GM12878 (cell line): ENCODE measurements at regions not wholly inside any gene's neighbourhood (a gene's known extent, or its start where the extent isn't known, plus 50 kb on each side); places are given as distances from the start of the nearest gene placed in this dataset.

Experiments used
- ATAC-seq: fragments of 200-7000 bp; cut with Tn5 transposase; 3 replicates; pipeline ENCODE4 v1.9.1; 2020; ENCODE audit warnings: mild to moderate bottlenecking, moderate library complexity
- BruUV-seq: library from RNA; stranded (reverse); fragments of 400-500 nt; replicated peaks from 2 replicates; lab custom pipeline; 2021; lab: Mats Ljungman, UMichigan
- CTCF ChIA-PET: fragments of 300-600 bp; sonication (Branson Sonifier 250); formaldehyde crosslinking; extraction: SDS; loops from one replicate; lab custom pipeline; 2021; ENCODE audit warnings: inconsistent platforms; lab: Yijun Ruan, JAX
- POLR2A ChIA-PET: fragments of 350-600 bp; formaldehyde crosslinking; extraction: SDS; loops from one replicate; lab custom pipeline; 2021; ENCODE audit warnings: inconsistent platforms; lab: Charles Lee
- RAD21 ChIA-PET: fragments of 300-600 bp; sonication (Branson Sonifier 250); formaldehyde crosslinking; loops from one replicate; lab custom pipeline; 2023; ENCODE audit warnings: antibody characterized with exemption; ENCODE audit not compliant: unreplicated experiment; lab: Charles Lee
- SMC1A ChIA-PET: fragments of 300-600 bp; sonication (Branson Sonifier 250); formaldehyde crosslinking; loops from one replicate; lab custom pipeline; 2023; ENCODE audit not compliant: unreplicated experiment, uncharacterized antibody; lab: Charles Lee
- DNase-seq: peaks from one replicate; pipeline ENCODE4 v3.0.0-alpha.2; 2011; ENCODE audit warnings: low read depth, low spot score
- FAIRE-seq: peaks from 3 replicates; lab custom pipeline; 2011; peaks lifted over from hg19 to GRCh38; lab: Jason Lieb, UNC
- H2AFZ ChIP-seq: 2 replicates; pipeline ENCODE4 v1.6.0; 2011; ENCODE audit warnings: low read depth, low read length, control low read depth; ENCODE audit not compliant: control insufficient read depth
- H3K27ac ChIP-seq: 2 replicates; pipeline ENCODE4 v1.5.1; 2011; ENCODE audit warnings: control low read depth; ENCODE audit not compliant: control insufficient read depth, insufficient read depth
- H3K27me3 ChIP-seq, 2 experiments: replicated peaks in 1 of 2; 2 replicates each; pipeline versions ENCODE4 v1.6.0 to v1.6.1; 2011; ENCODE audit warnings: low read length in 1 of 2; ENCODE audit not compliant: control insufficient read depth in 2 of 2, insufficient read depth in 2 of 2
- H3K36me3 ChIP-seq, 2 experiments: 2 replicates each; pipeline ENCODE4 v1.5.1; 2011; ENCODE audit warnings: low read length in 1 of 2; ENCODE audit not compliant: control insufficient read depth in 2 of 2, insufficient read depth in 2 of 2
- H3K4me1 ChIP-seq: 2 replicates; pipeline ENCODE4 v1.6.1; 2011; ENCODE audit warnings: mild to moderate bottlenecking, low read length, moderate library complexity, mixed read lengths; ENCODE audit not compliant: control insufficient read depth, insufficient read depth
- H3K4me2 ChIP-seq: 2 replicates; pipeline ENCODE4 v1.6.0; 2011; ENCODE audit warnings: control low read depth; ENCODE audit not compliant: control insufficient read depth, insufficient read depth
- H3K4me3 ChIP-seq: fragments of 200-600 bp; sonication (generic); 2 replicates; pipeline ENCODE4 v1.5.1; 2016
- H3K79me2 ChIP-seq: 2 replicates; pipeline ENCODE4 v1.6.0; 2011; ENCODE audit warnings: low read length; ENCODE audit not compliant: control insufficient read depth, insufficient read depth
- H3K9ac ChIP-seq: 2 replicates; pipeline ENCODE4 v1.8.0; 2011; ENCODE audit warnings: low read length, control low read depth, mixed read lengths; ENCODE audit not compliant: control insufficient read depth, insufficient read depth
- H3K9me3 ChIP-seq: replicated peaks from 3 replicates; pipeline ENCODE4 v1.5.1; 2011; ENCODE audit warnings: mild to moderate bottlenecking, low read length; ENCODE audit not compliant: control insufficient read depth, insufficient read depth
- H4K20me1 ChIP-seq: 2 replicates; pipeline ENCODE4 v1.6.0; 2011; ENCODE audit not compliant: control insufficient read depth, insufficient read depth
- CREM ChIP-seq: IDR thresholded peaks from 2 replicates; pipeline ENCODE4 v1.6.1; 2014; ENCODE audit warnings: antibody characterized with exemption, low read depth
- DPF2 ChIP-seq: fragments of 450-650 bp; IDR thresholded peaks from 2 replicates; pipeline ENCODE4 v1.6.1; 2017; ENCODE audit warnings: mild to moderate bottlenecking
- YY1 ChIP-seq: IDR thresholded peaks from 2 replicates; pipeline ENCODE4 v1.6.1; 2011; ENCODE audit warnings: low read depth, mild to moderate bottlenecking, low read length
- WGBS: methylation state at CpG from one replicate; pipeline ENCODE4 v1.1.6; 2016; ENCODE audit warnings: low lambda C conversion rate; ENCODE audit not compliant: insufficient replicate concordance, insufficient coverage; ENCODE audit errors: missing lambda C conversion rate; 5-methylcytosine and 5-hydroxymethylcytosine counted together
- in situ Hi-C: fragments of 300-500 bp; cut with MboI; formaldehyde crosslinking; loops from 9 replicates; pipeline ENCODE4 v1.14.3; 2018; ENCODE audit warnings: mixed read lengths
- intact Hi-C: fragments of 100-400 bp; cut with micrococcal nuclease; formaldehyde crosslinking; loops from one replicate; pipeline ENCODE4 v1.14.2; 2022; ENCODE audit not compliant: unreplicated experiment
- TF ChIP-seq, protein P1 (sequence below): IDR thresholded peaks from 2 replicates; pipeline ENCODE4 v1.6.1; 2012; ENCODE audit warnings: low read depth, low read length, improper control_type of control experiment

DNA sequence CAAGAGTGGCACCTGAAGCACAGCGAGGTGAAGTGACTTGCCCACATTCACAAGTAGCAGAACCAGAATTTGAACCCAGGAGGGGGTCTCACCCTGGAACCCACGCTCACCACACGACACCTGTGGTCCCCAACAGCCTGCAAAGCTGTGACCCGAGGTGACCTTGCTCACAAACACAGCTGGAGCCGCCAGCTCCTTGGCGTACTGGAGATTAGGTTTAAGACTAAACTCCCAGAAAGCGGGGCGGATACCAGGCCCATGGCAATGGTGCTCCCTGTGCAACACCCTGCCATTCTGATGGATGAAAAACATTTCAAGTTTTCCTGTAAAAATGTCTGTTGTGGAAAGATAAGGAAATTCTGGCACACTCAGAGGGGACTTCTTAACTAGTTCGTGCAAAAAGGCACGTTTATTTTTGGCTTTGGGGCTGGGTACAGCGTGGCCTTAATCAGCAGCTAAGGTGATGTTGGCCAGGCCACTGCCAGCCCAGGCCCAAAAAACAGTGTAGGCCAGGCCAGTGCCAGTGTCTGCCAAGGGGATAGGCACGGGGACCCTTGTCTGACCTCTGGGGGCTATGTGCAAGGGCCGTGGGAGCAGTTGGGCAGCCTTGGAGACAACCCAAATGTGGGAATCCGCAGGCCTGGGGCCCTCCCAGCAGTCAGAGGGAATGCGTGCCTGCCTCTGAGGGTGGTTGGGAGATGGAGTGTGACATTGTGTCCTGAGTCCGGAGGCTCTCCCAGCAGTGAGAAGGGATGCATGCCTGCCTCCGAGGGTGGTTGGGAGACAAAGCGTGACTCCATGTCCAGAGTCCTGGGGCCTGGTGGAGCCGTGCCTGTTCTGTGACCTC is 185.0 kb upstream of the HS6ST1 start:
- no peak for FAIRE-seq

More for the DNA sequence above, 185.0 kb upstream of the HS6ST1 start:
- SMC1A ChIA-PET: interaction anchor here (0.6 kb wide), 1 partner anchor 31 kb away, joined by 3 read pairs; no protein-coding TSS in a partner anchor
- in situ Hi-C loops (no loop called here), intact Hi-C loops (no loop called here)
- no TSS peak for BruUV-seq
- Histone ChIP-seq H3K36me3 (no peaks in the 10 kb centered on the region), H2AFZ (no peak overlapping the region), H4K20me1 (no peaks in the 10 kb centered on the region), H3K27ac (no peak overlapping the region), H3K9ac (no peak overlapping the region), H3K79me2 (no peaks in the 10 kb centered on the region), H3K4me3 (no peak overlapping the region), H3K4me2 (no peak overlapping the region), H3K27me3 (no peaks in the 10 kb centered on the region; a peak in 1 of 4 replicates), H3K9me3 (no peaks in the 10 kb centered on the region), H3K4me1 (no peaks in the 10 kb centered on the region)
- RAD21 ChIA-PET: no interaction called here
- DNase-seq (no peak), ATAC-seq (no peak)
- POLR2A ChIA-PET: no interaction called here
- 18% methylated on average over 19 of the region's 19 CpGs for WGBS
- CTCF ChIA-PET: no interaction called here
- TF ChIP-seq, protein P1, sequence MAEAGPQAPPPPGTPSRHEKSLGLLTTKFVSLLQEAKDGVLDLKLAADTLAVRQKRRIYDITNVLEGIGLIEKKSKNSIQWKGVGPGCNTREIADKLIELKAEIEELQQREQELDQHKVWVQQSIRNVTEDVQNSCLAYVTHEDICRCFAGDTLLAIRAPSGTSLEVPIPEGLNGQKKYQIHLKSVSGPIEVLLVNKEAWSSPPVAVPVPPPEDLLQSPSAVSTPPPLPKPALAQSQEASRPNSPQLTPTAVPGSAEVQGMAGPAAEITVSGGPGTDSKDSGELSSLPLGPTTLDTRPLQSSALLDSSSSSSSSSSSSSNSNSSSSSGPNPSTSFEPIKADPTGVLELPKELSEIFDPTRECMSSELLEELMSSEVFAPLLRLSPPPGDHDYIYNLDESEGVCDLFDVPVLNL: no peak
- TF ChIP-seq YY1: no peak
- TF ChIP-seq CREM: no peak
- no peak for TF ChIP-seq DPF2
